ENCODE measurements at regions not wholly inside any gene's neighbourhood (a gene's known extent, or its start where the extent isn't known, plus 50 kb on each side); places are given as distances from the start of the nearest gene placed in this dataset.

- H3K27ac ChIP-seq (ENCODE audit: low read depth in 2 of 2, low read length in 2 of 2), result no peak overlapping the region
- H3K27me3 ChIP-seq (ENCODE audit: control insufficient read depth in 2 of 2, insufficient read depth in 2 of 2, low read length in 2 of 2), result no peaks in the 10 kb centered on the region
- no peaks in the 10 kb centered on the region for H3K36me3 ChIP-seq (ENCODE audit: control insufficient read depth in 2 of 2, insufficient read depth in 2 of 2, low read length in 2 of 2)
- no peaks in the 10 kb centered on the region for H3K9me3 ChIP-seq (ENCODE audit: control insufficient read depth in 2 of 2, low read length in 2 of 2)
- H3K4me1 ChIP-seq (ENCODE audit: control insufficient read depth in 2 of 2, insufficient read depth in 2 of 2, low read length in 2 of 2), result no peaks in the 10 kb centered on the region
- no peak overlapping the region for H3K4me3 ChIP-seq (ENCODE audit: low read length in 2 of 2)
- no peak overlapping the region for H3K9ac ChIP-seq (ENCODE audit: low read depth in 1 of 2, low read length in 2 of 2)
Observed at GRCh38 chr13:32960626-32961025, 55.6 kb upstream of the KL start.

GRCh38 chr13:32961724-32962123, 54.5 kb upstream of the KL start:
- Histone ChIP-seq H3K36me3 (ENCODE audit: control insufficient read depth in 2 of 2, insufficient read depth in 2 of 2, low read length in 2 of 2) (no peaks in the 10 kb centered on the region), H3K9me3 (ENCODE audit: control insufficient read depth in 2 of 2, low read length in 2 of 2) (no peaks in the 10 kb centered on the region), H3K27ac (ENCODE audit: low read depth in 2 of 2, low read length in 2 of 2) (no peak overlapping the region), H3K9ac (ENCODE audit: low read depth in 1 of 2, low read length in 2 of 2) (no peak overlapping the region), H3K27me3 (ENCODE audit: control insufficient read depth in 2 of 2, insufficient read depth in 2 of 2, low read length in 2 of 2) (no peaks in the 10 kb centered on the region), H3K4me3 (ENCODE audit: low read length in 2 of 2) (no peak overlapping the region), H3K4me1 (ENCODE audit: control insufficient read depth in 2 of 2, insufficient read depth in 2 of 2, low read length in 2 of 2) (no peaks in the 10 kb centered on the region)

GRCh38 chr13:32962342-32962741, 53.9 kb upstream of the KL start:
- Histone ChIP-seq H3K4me3 (ENCODE audit: low read length in 2 of 2) (no peak overlapping the region), H3K36me3 (ENCODE audit: control insufficient read depth in 2 of 2, insufficient read depth in 2 of 2, low read length in 2 of 2) (no peaks in the 10 kb centered on the region), H3K27me3 (ENCODE audit: control insufficient read depth in 2 of 2, insufficient read depth in 2 of 2, low read length in 2 of 2) (no peaks in the 10 kb centered on the region), H3K9ac (ENCODE audit: low read depth in 1 of 2, low read length in 2 of 2) (no peak overlapping the region), H3K4me1 (ENCODE audit: control insufficient read depth in 2 of 2, insufficient read depth in 2 of 2, low read length in 2 of 2) (no peaks in the 10 kb centered on the region), H3K27ac (ENCODE audit: low read depth in 2 of 2, low read length in 2 of 2) (no peak overlapping the region), H3K9me3 (ENCODE audit: control insufficient read depth in 2 of 2, low read length in 2 of 2) (no peaks in the 10 kb centered on the region)

- H3K27me3 ChIP-seq (ENCODE audit: control insufficient read depth in 2 of 2, insufficient read depth in 2 of 2, low read length in 2 of 2), result no peaks in the 10 kb centered on the region
- no peak overlapping the region for H3K4me3 ChIP-seq (ENCODE audit: low read length in 2 of 2)
- H3K36me3 ChIP-seq (ENCODE audit: control insufficient read depth in 2 of 2, insufficient read depth in 2 of 2, low read length in 2 of 2), result no peaks in the 10 kb centered on the region
- no peak overlapping the region for H3K9ac ChIP-seq (ENCODE audit: low read depth in 1 of 2, low read length in 2 of 2)
- no peaks in the 10 kb centered on the region for H3K9me3 ChIP-seq (ENCODE audit: control insufficient read depth in 2 of 2, low read length in 2 of 2)
- no peaks in the 10 kb centered on the region for H3K4me1 ChIP-seq (ENCODE audit: control insufficient read depth in 2 of 2, insufficient read depth in 2 of 2, low read length in 2 of 2)
- no peak overlapping the region for H3K27ac ChIP-seq (ENCODE audit: low read depth in 2 of 2, low read length in 2 of 2)
Observed at GRCh38 chr13:32964987-32965386, 51.2 kb upstream of the KL start.
